ENCODE measurements at regions not wholly inside any gene's neighbourhood (a gene's known extent, or its start where the extent isn't known, plus 50 kb on each side); places are given as distances from the start of the nearest gene placed in this dataset.

GRCh38 chr2:760001-760400 lies 82.8 kb upstream of the TMEM18 start:
- no peak for TF ChIP-seq EZH2 (IDR thresholded peaks at IDR 0.05; ENCODE audit: low read depth, unreplicated experiment)
- TF ChIP-seq POLR2AphosphoS5 (IDR thresholded peaks at IDR 0.05; ENCODE audit: low read depth), result no peak
- TF ChIP-seq CTCF (conservative IDR thresholded peaks at IDR 0.05; ENCODE audit: low read depth in 2 of 2), result no peak
- no peak for TF ChIP-seq JUNB (IDR thresholded peaks at IDR 0.05; ENCODE audit: unreplicated experiment)
- TF ChIP-seq CREB1 (CRISPR knock-in tag; IDR thresholded peaks at IDR 0.05; ENCODE audit: low read depth), result no peak

Measured in GM23338 (cell line).